ENCODE measurements at regions not wholly inside any gene's neighbourhood (a gene's known extent, or its start where the extent isn't known, plus 50 kb on each side); places are given as distances from the start of the nearest gene placed in this dataset.
"Not testable (repeated sequence)": the region's sequence is repeated elsewhere in the genome, so short reads cannot be mapped to it uniquely, and the experiment has no call there.

DNA sequence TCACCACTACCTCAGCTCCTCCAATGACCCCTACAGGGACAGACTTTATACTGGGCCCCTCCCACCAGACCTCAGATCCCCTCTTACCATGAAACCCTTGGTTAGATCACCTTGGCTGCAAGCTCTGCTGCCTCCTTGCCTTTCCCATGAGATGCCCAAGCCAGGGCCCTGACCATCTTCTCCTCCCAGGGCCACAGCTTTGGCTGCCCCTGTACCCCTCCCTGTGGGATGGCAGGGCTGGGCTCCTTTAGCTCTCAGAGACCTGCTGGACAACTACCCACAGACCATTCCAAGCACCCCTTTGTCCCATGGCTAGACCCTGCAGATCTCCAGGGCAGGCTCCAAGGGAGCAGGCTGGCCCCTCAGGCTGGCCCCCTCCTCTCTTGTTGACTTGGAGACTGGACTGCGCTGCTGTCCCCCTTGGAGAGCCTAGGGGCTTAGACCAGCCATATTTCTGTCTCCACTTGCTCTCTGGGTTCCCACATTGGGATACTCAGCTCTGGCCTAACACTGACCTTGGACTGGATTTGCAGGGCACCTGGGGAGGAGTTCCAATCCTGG, 1692.7 kb downstream of the TP53TG3F start:
- TF ChIP-seq, protein P1, sequence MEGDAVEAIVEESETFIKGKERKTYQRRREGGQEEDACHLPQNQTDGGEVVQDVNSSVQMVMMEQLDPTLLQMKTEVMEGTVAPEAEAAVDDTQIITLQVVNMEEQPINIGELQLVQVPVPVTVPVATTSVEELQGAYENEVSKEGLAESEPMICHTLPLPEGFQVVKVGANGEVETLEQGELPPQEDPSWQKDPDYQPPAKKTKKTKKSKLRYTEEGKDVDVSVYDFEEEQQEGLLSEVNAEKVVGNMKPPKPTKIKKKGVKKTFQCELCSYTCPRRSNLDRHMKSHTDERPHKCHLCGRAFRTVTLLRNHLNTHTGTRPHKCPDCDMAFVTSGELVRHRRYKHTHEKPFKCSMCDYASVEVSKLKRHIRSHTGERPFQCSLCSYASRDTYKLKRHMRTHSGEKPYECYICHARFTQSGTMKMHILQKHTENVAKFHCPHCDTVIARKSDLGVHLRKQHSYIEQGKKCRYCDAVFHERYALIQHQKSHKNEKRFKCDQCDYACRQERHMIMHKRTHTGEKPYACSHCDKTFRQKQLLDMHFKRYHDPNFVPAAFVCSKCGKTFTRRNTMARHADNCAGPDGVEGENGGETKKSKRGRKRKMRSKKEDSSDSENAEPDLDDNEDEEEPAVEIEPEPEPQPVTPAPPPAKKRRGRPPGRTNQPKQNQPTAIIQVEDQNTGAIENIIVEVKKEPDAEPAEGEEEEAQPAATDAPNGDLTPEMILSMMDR (IDR thresholded peaks at IDR 0.05): no peak
- no peak overlapping the region for H3K4me3 Mint-ChIP-seq (ENCODE audit: unreplicated experiment)
- H3K27me3 Mint-ChIP-seq (ENCODE audit: unreplicated experiment): no peaks in the 10 kb centered on the region
- DNase-seq (ENCODE audit: extremely low spot score, unreplicated experiment): no peak
- no peak overlapping the region for H3K27ac Mint-ChIP-seq (ENCODE audit: unreplicated experiment)
- no peaks in the 10 kb centered on the region for H3K4me1 Mint-ChIP-seq (ENCODE audit: unreplicated experiment)
- H3K36me3 Mint-ChIP-seq (ENCODE audit: unreplicated experiment): no peaks in the 10 kb centered on the region
- H3K9me3 Mint-ChIP-seq (ENCODE audit: unreplicated experiment): peaks cover 54% of the 10 kb centered on the region

- Mint-ChIP-seq H3K27ac (ENCODE audit: unreplicated experiment) (no peak overlapping the region), H3K4me3 (ENCODE audit: unreplicated experiment) (no peak overlapping the region), H3K4me1 (ENCODE audit: unreplicated experiment) (no peaks in the 10 kb centered on the region), H3K9me3 (ENCODE audit: unreplicated experiment) (peaks cover 50% of the 10 kb centered on the region), H3K36me3 (ENCODE audit: unreplicated experiment) (no peaks in the 10 kb centered on the region), H3K27me3 (ENCODE audit: unreplicated experiment) (no peaks in the 10 kb centered on the region)
- TF ChIP-seq, protein P1 (IDR thresholded peaks at IDR 0.05): no peak
- no peak for DNase-seq (ENCODE audit: extremely low spot score, unreplicated experiment)
Observed at GRCh38 chr16:35154627-35155026, 1695.2 kb downstream of the TP53TG3F start.

GRCh38 chr16:35157549-35157948, 1698.1 kb downstream of the TP53TG3F start:
- H3K4me3 Mint-ChIP-seq (ENCODE audit: unreplicated experiment); H3K4me1 Mint-ChIP-seq (ENCODE audit: unreplicated experiment); H3K27me3 Mint-ChIP-seq (ENCODE audit: unreplicated experiment); H3K36me3 Mint-ChIP-seq (ENCODE audit: unreplicated experiment); DNase-seq (ENCODE audit: extremely low spot score, unreplicated experiment); H3K27ac Mint-ChIP-seq (ENCODE audit: unreplicated experiment): not testable (repeated sequence)
- peaks cover 37% of the 10 kb centered on the region for H3K9me3 Mint-ChIP-seq (ENCODE audit: unreplicated experiment)

DNA sequence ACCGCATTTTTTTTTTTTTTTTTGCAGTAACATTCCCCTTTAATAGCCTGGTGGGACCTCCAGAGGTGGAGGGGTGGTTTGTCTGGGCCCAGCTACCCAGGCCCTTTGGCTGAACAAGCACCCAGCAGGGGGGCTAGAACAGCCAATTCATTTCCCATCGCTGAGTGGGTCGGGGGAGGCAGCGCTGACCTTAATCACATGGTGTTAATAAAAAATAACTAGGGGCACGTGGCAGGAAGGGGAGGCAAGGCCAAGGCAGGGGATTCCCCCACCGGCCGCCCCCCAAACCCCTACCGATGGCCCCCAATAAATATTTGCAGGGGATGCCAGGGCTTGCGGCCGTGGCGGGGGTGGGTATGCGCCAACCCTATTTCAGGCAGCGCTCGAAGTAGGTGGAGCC, 1709.9 kb downstream of the TP53TG3F start:
- peak; percentile 66 for DNase-seq (ENCODE audit: extremely low spot score, unreplicated experiment)
- not testable (repeated sequence) for H3K36me3 Mint-ChIP-seq (ENCODE audit: unreplicated experiment); H3K4me3 Mint-ChIP-seq (ENCODE audit: unreplicated experiment); H3K27ac Mint-ChIP-seq (ENCODE audit: unreplicated experiment); H3K9me3 Mint-ChIP-seq (ENCODE audit: unreplicated experiment); H3K27me3 Mint-ChIP-seq (ENCODE audit: unreplicated experiment); H3K4me1 Mint-ChIP-seq (ENCODE audit: unreplicated experiment)

DNA sequence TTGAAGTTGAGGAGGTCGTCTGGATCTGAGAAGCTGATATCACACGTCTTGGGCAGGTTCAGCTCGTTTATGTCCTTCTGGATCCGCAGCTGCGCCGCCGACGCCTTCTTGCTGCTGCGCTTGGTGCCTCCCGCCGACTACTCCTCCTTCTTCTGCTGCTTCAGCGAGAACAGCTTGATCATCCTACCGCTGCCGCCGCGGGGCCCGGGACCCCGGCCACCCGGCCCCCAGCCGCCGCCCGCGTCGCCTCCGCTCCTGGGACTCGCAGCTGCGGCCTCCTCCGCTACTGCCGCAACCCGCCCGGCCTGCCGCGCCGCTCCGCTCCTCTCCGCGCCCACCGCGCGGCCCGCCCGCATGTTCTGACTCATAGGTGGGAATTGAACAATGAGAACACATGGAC, 1710.6 kb downstream of the TP53TG3F start:
- H3K4me1 Mint-ChIP-seq (ENCODE audit: unreplicated experiment); H3K27me3 Mint-ChIP-seq (ENCODE audit: unreplicated experiment); H3K4me3 Mint-ChIP-seq (ENCODE audit: unreplicated experiment); H3K36me3 Mint-ChIP-seq (ENCODE audit: unreplicated experiment); H3K27ac Mint-ChIP-seq (ENCODE audit: unreplicated experiment): not testable (repeated sequence)
- peaks cover 13% of the 10 kb centered on the region for H3K9me3 Mint-ChIP-seq (ENCODE audit: unreplicated experiment)
- peak; percentile 81 for DNase-seq (ENCODE audit: extremely low spot score, unreplicated experiment)

DNA sequence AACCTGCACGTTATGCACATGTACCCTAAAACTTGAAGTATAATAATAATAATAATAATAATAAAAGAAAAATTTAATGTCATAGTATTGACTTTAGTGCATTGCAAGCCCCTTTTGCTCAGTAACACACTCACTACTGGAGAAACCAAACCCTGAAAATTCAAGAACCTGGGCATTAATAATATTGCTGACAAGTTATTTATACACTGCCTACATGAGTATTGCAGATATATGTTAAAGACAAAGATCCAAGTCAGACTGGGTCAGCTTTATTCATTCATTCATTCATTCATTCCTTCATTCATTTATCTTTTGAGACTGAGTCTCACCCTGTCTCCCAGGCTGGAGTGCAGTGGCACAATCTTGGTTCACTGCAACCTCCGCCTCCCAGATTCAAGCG, 1711.2 kb downstream of the TP53TG3F start:
- Mint-ChIP-seq H3K9me3 (ENCODE audit: unreplicated experiment) (peaks cover 15% of the 10 kb centered on the region), H3K36me3 (ENCODE audit: unreplicated experiment) (no peaks in the 10 kb centered on the region), H3K4me1 (ENCODE audit: unreplicated experiment) (no peaks in the 10 kb centered on the region), H3K4me3 (ENCODE audit: unreplicated experiment) (no peak overlapping the region), H3K27ac (ENCODE audit: unreplicated experiment) (no peak overlapping the region), H3K27me3 (ENCODE audit: unreplicated experiment) (no peaks in the 10 kb centered on the region)
- no peak for DNase-seq (ENCODE audit: extremely low spot score, unreplicated experiment)
- TF ChIP-seq, protein P1 (IDR thresholded peaks at IDR 0.05): no peak

DNA sequence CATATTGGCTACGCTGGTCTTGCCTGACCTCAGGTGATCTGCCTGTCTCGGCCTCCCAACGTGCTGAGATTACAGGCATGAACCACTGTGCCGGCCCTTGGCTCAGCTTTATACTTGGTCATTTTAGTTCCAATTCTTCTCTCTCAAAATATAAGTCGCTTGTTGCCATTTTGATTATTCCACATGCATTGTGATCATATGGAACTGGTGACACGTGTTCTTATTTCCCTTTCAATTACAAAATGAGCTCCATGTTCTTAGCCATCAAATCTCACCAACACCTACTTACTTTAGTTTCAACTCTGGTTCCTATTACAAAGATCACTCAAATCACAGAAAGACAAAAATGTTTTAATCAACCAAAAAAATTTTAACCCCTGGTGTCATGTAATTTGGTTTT, 1711.7 kb downstream of the TP53TG3F start:
- H3K27ac Mint-ChIP-seq (ENCODE audit: unreplicated experiment): no peak overlapping the region
- no peaks in the 10 kb centered on the region for H3K36me3 Mint-ChIP-seq (ENCODE audit: unreplicated experiment)
- no peak for DNase-seq (ENCODE audit: extremely low spot score, unreplicated experiment)
- no peak overlapping the region for H3K4me3 Mint-ChIP-seq (ENCODE audit: unreplicated experiment)
- TF ChIP-seq, protein P1 (IDR thresholded peaks at IDR 0.05): no peak
- no peaks in the 10 kb centered on the region for H3K27me3 Mint-ChIP-seq (ENCODE audit: unreplicated experiment)
- peaks cover 15% of the 10 kb centered on the region for H3K9me3 Mint-ChIP-seq (ENCODE audit: unreplicated experiment)
- no peaks in the 10 kb centered on the region for H3K4me1 Mint-ChIP-seq (ENCODE audit: unreplicated experiment)

All from osteocyte (in vitro differentiated cells).